SK-N-SH (cell line): ENCODE measurements at regions not wholly inside any gene's neighbourhood (a gene's known extent, or its start where the extent isn't known, plus 50 kb on each side); places are given as distances from the start of the nearest gene placed in this dataset.

ENCODE experiments used
- CTCF ChIA-PET: fragments of 300-600, 350-600 bp; formaldehyde crosslinking; extraction: SDS; loops from one replicate; lab custom pipeline; 2021; lab: Yijun Ruan, JAX
- POLR2A ChIA-PET: fragments of 350-600 bp; sonication (Branson Sonifier 250); formaldehyde crosslinking; extraction: SDS; loops from one replicate; lab custom pipeline; 2020; ENCODE audit warnings: antibody characterized with exemption, inconsistent platforms; lab: Yijun Ruan, JAX
- DNase-seq: peaks from one replicate; pipeline ENCODE4 v3.0.0; 2012
- H2AFZ ChIP-seq: fragments of 200-600 bp; sonication (generic); 2 replicates; pipeline ENCODE4 v1.8.1; 2016; ENCODE audit warnings: antibody characterized with exemption, mild to moderate bottlenecking, low read depth
- H3F3A ChIP-seq: fragments of 200-600 bp; sonication (generic); replicated peaks from 2 replicates; pipeline ENCODE3; 2016; ENCODE audit warnings: antibody characterized with exemption, mild to moderate bottlenecking; ENCODE audit not compliant: insufficient read depth
- H3K27ac ChIP-seq, 2 experiments: fragments of 200-500 bp in 1 of 2; fragments of 200-600 bp in 1 of 2; sonication (Bioruptor generic) in 1 of 2; sonication (generic), shearing (Covaris generic) in 1 of 2; 2 replicates each; pipeline versions ENCODE4 v1.5.1 to v1.6.1; 2014 to 2016; ENCODE audit warnings: low read depth in 2 of 2, inconsistent platforms in 1 of 2, low read length in 1 of 2, mild to moderate bottlenecking in 1 of 2, mixed read lengths in 1 of 2
- H3K27me3 ChIP-seq: fragments of 200-600 bp; sonication (generic), shearing (Covaris generic); 2 replicates; pipeline ENCODE4 v1.6.1; 2016; ENCODE audit warnings: mixed run types; ENCODE audit not compliant: insufficient read depth
- H3K36me3 ChIP-seq, 2 experiments: fragments of 200-500 bp in 1 of 2; fragments of 200-600 bp in 1 of 2; sonication (Bioruptor generic) in 1 of 2; sonication (generic) in 1 of 2; replicated peaks in 1 of 2; 2 replicates each; pipeline versions ENCODE3 to v1.5.1; 2014 to 2016; ENCODE audit warnings: low read length in 1 of 2, mild to moderate bottlenecking in 1 of 2; ENCODE audit not compliant: insufficient read depth in 2 of 2, control insufficient read depth in 1 of 2
- H3K4me1 ChIP-seq, 2 experiments: fragments of 200-500 bp in 1 of 2; fragments of 200-600 bp in 1 of 2; sonication (Bioruptor generic) in 1 of 2; sonication (generic), shearing (Covaris generic) in 1 of 2; 2 replicates each; pipeline versions ENCODE4 v1.5.1 to v1.6.1; 2014 to 2016; ENCODE audit warnings: low read depth in 1 of 2, low read length in 1 of 2, mixed run types in 1 of 2; ENCODE audit not compliant: insufficient read depth in 2 of 2, control insufficient read depth in 1 of 2
- H3K4me2 ChIP-seq: fragments of 200-600 bp; sonication (generic), shearing (Covaris generic); 2 replicates; pipeline ENCODE4 v1.6.1; 2017; ENCODE audit warnings: mixed run types
- H3K4me3 ChIP-seq, 2 experiments: fragments of 200-500 bp in 1 of 2; fragments of 200-600 bp in 1 of 2; sonication (Bioruptor generic) in 1 of 2; sonication (generic), shearing (Covaris generic) in 1 of 2; 2 replicates each; pipeline versions ENCODE4 v1.5.1 to v1.8.1; 2014 to 2016; ENCODE audit warnings: low read depth in 2 of 2, inconsistent platforms in 1 of 2, low read length in 1 of 2, mild to moderate bottlenecking in 1 of 2, mixed read lengths in 1 of 2, moderate library complexity in 1 of 2
- H3K79me2 ChIP-seq: fragments of 200-600 bp; sonication (generic); 2 replicates; pipeline ENCODE4 v1.8.1; 2017; ENCODE audit warnings: mild to moderate bottlenecking; ENCODE audit not compliant: insufficient read depth
- H3K9ac ChIP-seq: fragments of 200-600 bp; sonication (generic); 2 replicates; pipeline ENCODE4 v1.6.1; 2017; ENCODE audit warnings: mixed run types
- H3K9me2 ChIP-seq: fragments of 200-600 bp; sonication (generic); 2 replicates; pipeline ENCODE4 v1.6.1; 2017; ENCODE audit warnings: mixed run types
- H3K9me3 ChIP-seq: fragments of 200-600 bp; sonication (generic); 2 replicates; pipeline ENCODE4 v1.6.1; 2017; ENCODE audit warnings: mixed run types, mild to moderate bottlenecking, moderate library complexity
- H4K20me1 ChIP-seq: fragments of 200-600 bp; sonication (generic); 2 replicates; pipeline ENCODE4 v1.6.1; 2017; ENCODE audit warnings: mild to moderate bottlenecking, mixed run types; ENCODE audit not compliant: insufficient read depth
- CHD2 ChIP-seq: fragments of 150-350 bp; IDR thresholded peaks from 2 replicates; pipeline ENCODE4 v1.6.1; 2018; ENCODE audit warnings: low read length; ENCODE audit not compliant: partially characterized antibody
- FOSL2 ChIP-seq: IDR thresholded peaks from 2 replicates; pipeline ENCODE4 v1.4.0; 2012; ENCODE audit warnings: low read depth, mild to moderate bottlenecking, moderate library complexity, borderline replicate concordance
- FOXJ3 ChIP-seq: sonication (generic); formaldehyde crosslinking; IDR thresholded peaks from 2 replicates; pipeline ENCODE4 v1.5.1; 2020; ENCODE audit warnings: mild to moderate bottlenecking, missing genetic modification reagents
- FOXM1 ChIP-seq: IDR thresholded peaks from 2 replicates; pipeline ENCODE4 v1.4.0; 2012; ENCODE audit warnings: low read depth, mild to moderate bottlenecking
- GATA2 ChIP-seq: sonication (generic); formaldehyde crosslinking; IDR thresholded peaks from 2 replicates; pipeline ENCODE4 v1.5.0; 2020; ENCODE audit warnings: mild to moderate bottlenecking, missing genetic modification reagents
- IRF3 ChIP-seq: fragments of 150-350 bp; IDR thresholded peaks from 2 replicates; pipeline ENCODE4 v1.6.1; 2016; ENCODE audit warnings: mild to moderate bottlenecking, low read depth, low read length
- JUND ChIP-seq: IDR thresholded peaks from 2 replicates; pipeline ENCODE4 v1.4.0; 2012
- MXI1 ChIP-seq: IDR thresholded peaks from 2 replicates; pipeline ENCODE4 v1.6.1; 2012; ENCODE audit warnings: mild to moderate bottlenecking, low read depth, low read length, improper control_type of control experiment
- NFIC ChIP-seq: IDR thresholded peaks from 2 replicates; pipeline ENCODE4 v1.4.0; 2012; ENCODE audit warnings: borderline replicate concordance
- NRF1 ChIP-seq: IDR thresholded peaks from 2 replicates; pipeline ENCODE4 v1.6.1; 2012; ENCODE audit warnings: low read depth, mild to moderate bottlenecking, low read length
- RFX5 ChIP-seq: IDR thresholded peaks from 2 replicates; pipeline ENCODE4 v1.6.1; 2012; ENCODE audit warnings: mild to moderate bottlenecking, improper control_type of control experiment, low read length
- RXRA ChIP-seq: IDR thresholded peaks from 2 replicates; pipeline ENCODE4 v1.4.0; 2012; ENCODE audit warnings: low read depth, mild to moderate bottlenecking, borderline replicate concordance
- SMC3 ChIP-seq: IDR thresholded peaks from 2 replicates; pipeline ENCODE4 v1.6.1; 2012; ENCODE audit warnings: low read depth, low read length, improper control_type of control experiment
- TAF1 ChIP-seq: IDR thresholded peaks from 2 replicates; pipeline ENCODE4 v1.6.1; 2012; ENCODE audit warnings: low read depth, mild to moderate bottlenecking, low read length, moderate library complexity, borderline replicate concordance
- USF2 ChIP-seq: fragments of 150-350 bp; IDR thresholded peaks from 2 replicates; pipeline ENCODE4 v1.6.1; 2017; ENCODE audit warnings: antibody characterized with exemption, low read length, low read depth, borderline replicate concordance
- YY1 ChIP-seq: IDR thresholded peaks from 2 replicates; pipeline ENCODE4 v1.4.0; 2012; ENCODE audit warnings: low read depth, mild to moderate bottlenecking
- ZBTB33 ChIP-seq: IDR thresholded peaks from 2 replicates; pipeline ENCODE4 v1.4.0; 2012; ENCODE audit warnings: low read depth, borderline replicate concordance
- TF ChIP-seq, protein P1 (sequence below): fragments of 200-600 bp; sonication (generic); IDR thresholded peaks from 2 replicates; pipeline ENCODE4 v1.6.1; 2017; ENCODE audit warnings: antibody characterized with exemption, mild to moderate bottlenecking, moderate library complexity

GRCh38 chr3:104582092-104582491, 784.6 kb upstream of the ALCAM start:
- Histone ChIP-seq H3K4me1 (no peaks in the 10 kb centered on the region), H3K27ac (no peak overlapping the region), H2AFZ (no peak overlapping the region), H3K79me2 (no peaks in the 10 kb centered on the region), H3K9me2 (no peaks in the 10 kb centered on the region), H3K4me3 (no peak overlapping the region), H4K20me1 (no peaks in the 10 kb centered on the region), H3K9ac (no peak overlapping the region), H3F3A (no peaks in the 10 kb centered on the region), H3K27me3 (no peaks in the 10 kb centered on the region), H3K36me3 (peaks cover 0 to 4% of the 10 kb centered on the region in 2 experiments), H3K9me3 (no peaks in the 10 kb centered on the region; the same call in 1 of the 2 replicates), H3K4me2 (no peak overlapping the region)
- CTCF ChIA-PET: interaction anchor here (2.1 kb wide), 1 partner anchor 15 kb away, joined by 8 read pairs; no protein-coding TSS in a partner anchor
- TF ChIP-seq CHD2 (no peak), FOSL2 (no peak), FOXM1 (no peak), NFIC (no peak), RFX5 (no peak), TAF1 (no peak), ZBTB33 (no peak), YY1 (no peak), FOXJ3 (CRISPR knock-in tag) (no peak), NRF1 (no peak), GATA2 (CRISPR knock-in tag) (no peak), IRF3 (no peak), USF2 (no peak), MXI1 (no peak), SMC3 (no peak), RXRA (no peak), JUND (no peak)
- TF ChIP-seq, protein P1, sequence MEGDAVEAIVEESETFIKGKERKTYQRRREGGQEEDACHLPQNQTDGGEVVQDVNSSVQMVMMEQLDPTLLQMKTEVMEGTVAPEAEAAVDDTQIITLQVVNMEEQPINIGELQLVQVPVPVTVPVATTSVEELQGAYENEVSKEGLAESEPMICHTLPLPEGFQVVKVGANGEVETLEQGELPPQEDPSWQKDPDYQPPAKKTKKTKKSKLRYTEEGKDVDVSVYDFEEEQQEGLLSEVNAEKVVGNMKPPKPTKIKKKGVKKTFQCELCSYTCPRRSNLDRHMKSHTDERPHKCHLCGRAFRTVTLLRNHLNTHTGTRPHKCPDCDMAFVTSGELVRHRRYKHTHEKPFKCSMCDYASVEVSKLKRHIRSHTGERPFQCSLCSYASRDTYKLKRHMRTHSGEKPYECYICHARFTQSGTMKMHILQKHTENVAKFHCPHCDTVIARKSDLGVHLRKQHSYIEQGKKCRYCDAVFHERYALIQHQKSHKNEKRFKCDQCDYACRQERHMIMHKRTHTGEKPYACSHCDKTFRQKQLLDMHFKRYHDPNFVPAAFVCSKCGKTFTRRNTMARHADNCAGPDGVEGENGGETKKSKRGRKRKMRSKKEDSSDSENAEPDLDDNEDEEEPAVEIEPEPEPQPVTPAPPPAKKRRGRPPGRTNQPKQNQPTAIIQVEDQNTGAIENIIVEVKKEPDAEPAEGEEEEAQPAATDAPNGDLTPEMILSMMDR: no peak
- DNase-seq: no peak
- POLR2A ChIA-PET: no interaction called here
